Right atrium auricular region (tissue), 2 donors: ENCODE measurements at regions not wholly inside any gene's neighbourhood (a gene's known extent, or its start where the extent isn't known, plus 50 kb on each side); places are given as distances from the start of the nearest gene placed in this dataset.
"Not testable (repeated sequence)": the region's sequence is repeated elsewhere in the genome, so short reads cannot be mapped to it uniquely, and the experiment has no call there.

ENCODE experiments used
- DNase-seq: peaks from one replicate; pipeline ENCODE4 v3.0.0-alpha.2; 2019; ENCODE audit warnings: low spot score
- H3K27ac ChIP-seq, 2 donors: fragments of 200-600 bp; sonication (generic); 1 replicate in 1 of 2; 2 replicates in 1 of 2; pipeline ENCODE4 v1.5.1; 2016 to 2019
- H3K27me3 ChIP-seq, 2 donors: fragments of 200-600 bp; sonication (generic); one replicate each; pipeline versions ENCODE4 v1.5.1 to v1.6.0; 2017 to 2019
- H3K36me3 ChIP-seq: fragments of 200-600 bp; sonication (generic); one replicate; pipeline ENCODE4 v1.5.1; 2016
- H3K4me1 ChIP-seq, 2 donors: fragments of 200-600 bp; sonication (generic); one replicate each; pipeline versions ENCODE4 v1.5.1 to v1.6.0; 2017 to 2019
- H3K4me3 ChIP-seq, 2 donors: fragments of 200-600 bp; sonication (generic); 1 replicate in 1 of 2; 2 replicates in 1 of 2; pipeline ENCODE4 v1.5.1; 2017 to 2019; ENCODE audit warnings: mild to moderate bottlenecking in 1 of 2, moderate library complexity in 1 of 2
- H3K9me3 ChIP-seq, 2 donors: fragments of 200-600 bp; sonication (generic); one replicate each; pipeline ENCODE4 v1.5.1; 2019
- TF ChIP-seq, protein P1 (sequence below), 2 donors: fragments of 200-600 bp; sonication (generic); IDR thresholded peaks; one replicate each; pipeline ENCODE4 v1.5.1; 2019; ENCODE audit warnings: antibody characterized with exemption in 2 of 2

GRCh38 chr15:47124430-47125102, 592.7 kb upstream of the SEMA6D start:
- Histone ChIP-seq H3K36me3 (no peaks in the 10 kb centered on the region), H3K4me3 (no peak overlapping the region), H3K4me1 (no peaks in the 10 kb centered on the region), H3K27me3 (no peaks in the 10 kb centered on the region), H3K27ac (no peak overlapping the region), H3K9me3 (peaks cover 0 to 9% of the 10 kb centered on the region in 2 donors)
- DNase-seq: no peak
- TF ChIP-seq, protein P1, sequence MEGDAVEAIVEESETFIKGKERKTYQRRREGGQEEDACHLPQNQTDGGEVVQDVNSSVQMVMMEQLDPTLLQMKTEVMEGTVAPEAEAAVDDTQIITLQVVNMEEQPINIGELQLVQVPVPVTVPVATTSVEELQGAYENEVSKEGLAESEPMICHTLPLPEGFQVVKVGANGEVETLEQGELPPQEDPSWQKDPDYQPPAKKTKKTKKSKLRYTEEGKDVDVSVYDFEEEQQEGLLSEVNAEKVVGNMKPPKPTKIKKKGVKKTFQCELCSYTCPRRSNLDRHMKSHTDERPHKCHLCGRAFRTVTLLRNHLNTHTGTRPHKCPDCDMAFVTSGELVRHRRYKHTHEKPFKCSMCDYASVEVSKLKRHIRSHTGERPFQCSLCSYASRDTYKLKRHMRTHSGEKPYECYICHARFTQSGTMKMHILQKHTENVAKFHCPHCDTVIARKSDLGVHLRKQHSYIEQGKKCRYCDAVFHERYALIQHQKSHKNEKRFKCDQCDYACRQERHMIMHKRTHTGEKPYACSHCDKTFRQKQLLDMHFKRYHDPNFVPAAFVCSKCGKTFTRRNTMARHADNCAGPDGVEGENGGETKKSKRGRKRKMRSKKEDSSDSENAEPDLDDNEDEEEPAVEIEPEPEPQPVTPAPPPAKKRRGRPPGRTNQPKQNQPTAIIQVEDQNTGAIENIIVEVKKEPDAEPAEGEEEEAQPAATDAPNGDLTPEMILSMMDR (IDR thresholded peaks at IDR 0.05): no peak

- DNase-seq: no peak
- Histone ChIP-seq H3K4me1 (no peaks in the 10 kb centered on the region), H3K27ac (no peak overlapping the region), H3K4me3 (no peak overlapping the region), H3K9me3 (peaks cover 0 to 4% of the 10 kb centered on the region in 2 donors), H3K27me3 (no peaks in the 10 kb centered on the region), H3K36me3 (no peaks in the 10 kb centered on the region)
- TF ChIP-seq, protein P1 (IDR thresholded peaks at IDR 0.05): no peak
These were observed 588.3 kb upstream of the SEMA6D start for GRCh38 chr15:47129033-47129432.

GRCh38 chr15:47131450-47131849, 585.9 kb upstream of the SEMA6D start:
- not testable (repeated sequence) for H3K36me3 ChIP-seq, H3K27me3 ChIP-seq, H3K27ac ChIP-seq, DNase-seq, H3K9me3 ChIP-seq, H3K4me1 ChIP-seq, H3K4me3 ChIP-seq

DNA sequence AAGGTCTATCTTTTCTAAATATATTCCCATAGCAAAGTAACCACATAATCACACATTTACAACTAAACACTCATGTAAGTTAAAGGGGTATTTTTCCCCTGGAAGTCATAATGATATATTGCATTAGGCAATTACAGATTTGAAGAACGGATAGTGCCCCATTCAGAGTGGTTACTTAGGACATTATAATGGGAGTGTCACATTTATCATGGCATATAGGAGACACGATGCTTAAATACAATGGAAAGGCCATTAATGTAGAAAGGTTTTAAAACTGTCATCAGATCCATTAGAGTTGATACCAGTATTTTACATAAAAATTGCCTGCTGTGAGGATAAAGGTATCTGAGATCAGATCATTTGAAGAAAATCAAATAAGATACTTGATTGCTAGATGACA, 582.0 kb upstream of the SEMA6D start:
- TF ChIP-seq, protein P1 (IDR thresholded peaks at IDR 0.05): no peak
- Histone ChIP-seq H3K27me3 (no peaks in the 10 kb centered on the region), H3K36me3 (no peaks in the 10 kb centered on the region), H3K4me1 (no peaks in the 10 kb centered on the region), H3K9me3 (no peaks in the 10 kb centered on the region), H3K4me3 (no peak overlapping the region), H3K27ac (no peak overlapping the region)
- DNase-seq: no peak

- H3K4me3 ChIP-seq: no peak overlapping the region
These were observed 581.1 kb upstream of the SEMA6D start for GRCh38 chr15:47136236-47136635.

GRCh38 chr15:47139965-47140364, 577.3 kb upstream of the SEMA6D start:
- H3K4me3 ChIP-seq: no peak overlapping the region
- H3K36me3 ChIP-seq: no peaks in the 10 kb centered on the region
- no peaks in the 10 kb centered on the region for H3K27me3 ChIP-seq
- no peaks in the 10 kb centered on the region for H3K4me1 ChIP-seq
- peaks cover 0 to 5% of the 10 kb centered on the region in 2 donors for H3K9me3 ChIP-seq
- TF ChIP-seq, protein P1 (IDR thresholded peaks at IDR 0.05): no peak
- H3K27ac ChIP-seq: no peak overlapping the region
- no peak for DNase-seq

More at GRCh38 chr15:47136236-47136635, 581.1 kb upstream of the SEMA6D start:
- no peaks in the 10 kb centered on the region for H3K9me3 ChIP-seq
- TF ChIP-seq, protein P1 (IDR thresholded peaks at IDR 0.05): no peak
- H3K4me1 ChIP-seq: no peaks in the 10 kb centered on the region
- no peak overlapping the region for H3K27ac ChIP-seq
- no peaks in the 10 kb centered on the region for H3K36me3 ChIP-seq
- no peaks in the 10 kb centered on the region for H3K27me3 ChIP-seq
- no peak for DNase-seq
